Lung (tissue), 11 donors: ENCODE measurements at regions not wholly inside any gene's neighbourhood (a gene's known extent, or its start where the extent isn't known, plus 50 kb on each side); places are given as distances from the start of the nearest gene placed in this dataset.

ENCODE experiments used
- ATAC-seq: fragments of 200-7000 bp; cut with Tn5 transposase; one replicate; pipeline ENCODE4 v1.9.1; 2020; ENCODE audit warnings: moderate number of reproducible peaks; ENCODE audit not compliant: insufficient read depth, low FRiP score
- DNase-seq, 3 donors: peaks; one replicate each; pipeline ENCODE4 v3.0.0-alpha.2; 2013 to 2017
- H3K27ac ChIP-seq, 2 donors: one replicate each; pipeline ENCODE4 v1.5.1; 2013; ENCODE audit warnings: mild to moderate bottlenecking in 2 of 2, moderate library complexity in 2 of 2, control low read depth in 1 of 2, inconsistent platforms in 1 of 2, low read depth in 1 of 2, low read length in 1 of 2
- H3K27me3 ChIP-seq, 3 donors: one replicate each; pipeline ENCODE4 v1.5.1; 2013; ENCODE audit warnings: low read length in 2 of 3; ENCODE audit not compliant: control insufficient read depth in 3 of 3, insufficient read depth in 3 of 3
- H3K36me3 ChIP-seq, 4 donors: one replicate each; pipeline ENCODE4 v1.5.1; 2013; ENCODE audit warnings: low read length in 4 of 4, mild to moderate bottlenecking in 1 of 4, moderate library complexity in 1 of 4; ENCODE audit not compliant: control insufficient read depth in 4 of 4, insufficient read depth in 4 of 4
- H3K4me1 ChIP-seq, 5 donors: one replicate each; pipeline ENCODE4 v1.5.1; 2013; ENCODE audit warnings: low read length in 5 of 5, mild to moderate bottlenecking in 2 of 5, moderate library complexity in 1 of 5; ENCODE audit not compliant: control insufficient read depth in 5 of 5, insufficient read depth in 5 of 5
- H3K4me3 ChIP-seq: one replicate; pipeline ENCODE4 v1.5.1; 2013; ENCODE audit warnings: mild to moderate bottlenecking, control low read depth, moderate library complexity
- H3K9ac ChIP-seq, 2 donors: one replicate each; pipeline ENCODE4 v1.5.1; 2013; ENCODE audit warnings: low read length in 2 of 2, control low read depth in 1 of 2; ENCODE audit not compliant: insufficient read depth in 1 of 2
- H3K9me3 ChIP-seq, 4 donors: one replicate each; pipeline ENCODE4 v1.5.1; 2013; ENCODE audit warnings: low read length in 3 of 4, mild to moderate bottlenecking in 1 of 4, moderate library complexity in 1 of 4; ENCODE audit not compliant: control insufficient read depth in 4 of 4, insufficient read depth in 3 of 4
- CTCF ChIP-seq: IDR thresholded peaks from 2 replicates; pipeline ENCODE4 v1.5.1; 2012; ENCODE audit warnings: mild to moderate bottlenecking; ENCODE audit errors: control extremely low read depth, extremely low read depth
- WGBS, 2 donors: extraction: QIAGEN DNeasy Blood & Tissue Kit; methylation state at CpG; one replicate each; pipeline ENCODE4 v1.1.7; 2013; 5-methylcytosine and 5-hydroxymethylcytosine counted together
- donor health status: control.
- donor health status: control.
- donor health status: Bipolar disorder and iron deficiency.
- donor health status: healthy.
- donor health status: DM: yes; HTN: yes; CAD: no.

- peaks cover 2 to 32% (median 3%) of the 10 kb centered on the region in 5 donors for H3K4me1 ChIP-seq
- H3K9ac ChIP-seq = no peak overlapping the region
- H3K9me3 ChIP-seq = no peaks in the 10 kb centered on the region
- 75 to 82% methylated on average over 4 of the region's 4 CpGs for WGBS, 2 donors
- no peak for TF ChIP-seq CTCF
- no peak overlapping the region for H3K4me3 ChIP-seq
- H3K36me3 ChIP-seq = no peaks in the 10 kb centered on the region
- no peak overlapping the region for H3K27ac ChIP-seq
- no peak for DNase-seq
- no peak for ATAC-seq
- no peaks in the 10 kb centered on the region for H3K27me3 ChIP-seq
These were observed 142.8 kb downstream of the ENC1 start for GRCh38 chr5:74497706-74498105.

GRCh38 chr5:74493411-74493810 lies 147.1 kb downstream of the ENC1 start:
- no peaks in the 10 kb centered on the region for H3K36me3 ChIP-seq
- no peak for TF ChIP-seq CTCF
- H3K27me3 ChIP-seq = no peaks in the 10 kb centered on the region
- H3K27ac ChIP-seq = no peak overlapping the region
- peaks cover 0 to 8% (median 5%) of the 10 kb centered on the region in 5 donors for H3K4me1 ChIP-seq
- H3K9me3 ChIP-seq = no peaks in the 10 kb centered on the region
- no peak overlapping the region for H3K4me3 ChIP-seq
- H3K9ac ChIP-seq = no peak overlapping the region
- no peak for ATAC-seq
- no peak for DNase-seq

GRCh38 chr5:74492230-74492629 lies 148.3 kb downstream of the ENC1 start:
- Histone ChIP-seq H3K4me1 (peaks cover 0 to 8% (median 5%) of the 10 kb centered on the region in 5 donors), H3K4me3 (no peak overlapping the region), H3K27me3 (no peaks in the 10 kb centered on the region), H3K9ac (no peak overlapping the region), H3K9me3 (no peaks in the 10 kb centered on the region), H3K27ac (no peak overlapping the region), H3K36me3 (no peaks in the 10 kb centered on the region)
- WGBS, 2 donors = 36 to 46% methylated on average over 2 of the region's 2 CpGs
- ATAC-seq (no peak), DNase-seq (peak in 1 of 3 donors; percentile 39)
- no peak for TF ChIP-seq CTCF

- Histone ChIP-seq H3K36me3 (no peaks in the 10 kb centered on the region), H3K9me3 (no peaks in the 10 kb centered on the region), H3K27ac (no peak overlapping the region), H3K9ac (peak overlapping the region in 1 of 2 donors; percentile 38), H3K27me3 (no peaks in the 10 kb centered on the region), H3K4me3 (no peak overlapping the region), H3K4me1 (peaks cover 0 to 8% (median 5%) of the 10 kb centered on the region in 5 donors)
- DNase-seq (peak in 2 of 3 donors; percentile 50 to 61), ATAC-seq (no peak)
- no peak for TF ChIP-seq CTCF
These were observed 148.9 kb downstream of the ENC1 start for GRCh38 chr5:74491586-74491985.
